ENCODE measurements at regions not wholly inside any gene's neighbourhood (a gene's known extent, or its start where the extent isn't known, plus 50 kb on each side); places are given as distances from the start of the nearest gene placed in this dataset.

GRCh38 chr12:118685983-118686607 is 295.2 kb upstream of the SRRM4 start:
- TF ChIP-seq, protein P1, sequence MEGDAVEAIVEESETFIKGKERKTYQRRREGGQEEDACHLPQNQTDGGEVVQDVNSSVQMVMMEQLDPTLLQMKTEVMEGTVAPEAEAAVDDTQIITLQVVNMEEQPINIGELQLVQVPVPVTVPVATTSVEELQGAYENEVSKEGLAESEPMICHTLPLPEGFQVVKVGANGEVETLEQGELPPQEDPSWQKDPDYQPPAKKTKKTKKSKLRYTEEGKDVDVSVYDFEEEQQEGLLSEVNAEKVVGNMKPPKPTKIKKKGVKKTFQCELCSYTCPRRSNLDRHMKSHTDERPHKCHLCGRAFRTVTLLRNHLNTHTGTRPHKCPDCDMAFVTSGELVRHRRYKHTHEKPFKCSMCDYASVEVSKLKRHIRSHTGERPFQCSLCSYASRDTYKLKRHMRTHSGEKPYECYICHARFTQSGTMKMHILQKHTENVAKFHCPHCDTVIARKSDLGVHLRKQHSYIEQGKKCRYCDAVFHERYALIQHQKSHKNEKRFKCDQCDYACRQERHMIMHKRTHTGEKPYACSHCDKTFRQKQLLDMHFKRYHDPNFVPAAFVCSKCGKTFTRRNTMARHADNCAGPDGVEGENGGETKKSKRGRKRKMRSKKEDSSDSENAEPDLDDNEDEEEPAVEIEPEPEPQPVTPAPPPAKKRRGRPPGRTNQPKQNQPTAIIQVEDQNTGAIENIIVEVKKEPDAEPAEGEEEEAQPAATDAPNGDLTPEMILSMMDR (IDR thresholded peaks at IDR 0.05 in 8 of 11, conservative IDR thresholded peaks at IDR 0.05 in 3 of 11): no peak
- TF ChIP-seq POLR2A (IDR thresholded peaks at IDR 0.05) (no peak), POLR2AphosphoS5 (IDR thresholded peaks at IDR 0.05) (no peak)

Data from spleen (tissue), 7 donors.